CD14-positive monocyte (primary cell): ENCODE measurements at regions not wholly inside any gene's neighbourhood (a gene's known extent, or its start where the extent isn't known, plus 50 kb on each side); places are given as distances from the start of the nearest gene placed in this dataset.

Experiments
- DNase-seq, 3 donors: peaks; one replicate each; pipeline ENCODE4 v3.0.0-alpha.2; 2011 to 2022
- H2AFZ ChIP-seq: 2 replicates; pipeline ENCODE4 v1.6.0; 2012; ENCODE audit warnings: mild to moderate bottlenecking, low read depth, low read length, inconsistent platforms; ENCODE audit not compliant: insufficient read depth, poor library complexity, severe bottlenecking
- H3K27ac ChIP-seq, 2 donors: 1 replicate in 1 of 2; 2 replicates in 1 of 2; pipeline ENCODE4 v1.5.1; 2012 to 2013; ENCODE audit warnings: low read length in 2 of 2, control low read depth in 1 of 2, inconsistent platforms in 1 of 2, low read depth in 1 of 2, mild to moderate bottlenecking in 1 of 2
- H3K27me3 ChIP-seq, 2 donors: one replicate each; pipeline versions ENCODE4 v1.6.0 to v1.6.1; 2011 to 2013; ENCODE audit warnings: low read length in 2 of 2; ENCODE audit not compliant: control insufficient read depth in 2 of 2, insufficient read depth in 2 of 2
- H3K36me3 ChIP-seq, 2 donors: replicated peaks in 1 of 2; 1 replicate in 1 of 2; 2 replicates in 1 of 2; pipeline versions ENCODE4 v1.5.1 to v1.6.1; 2012 to 2013; ENCODE audit warnings: low read length in 2 of 2, control low read depth in 1 of 2, inconsistent platforms in 1 of 2, mild to moderate bottlenecking in 1 of 2; ENCODE audit not compliant: insufficient read depth in 2 of 2, control insufficient read depth in 1 of 2
- H3K4me1 ChIP-seq, 2 donors: 1 replicate in 1 of 2; 2 replicates in 1 of 2; pipeline versions ENCODE4 v1.5.1 to v1.6.1; 2012 to 2013; ENCODE audit warnings: low read length in 2 of 2, control low read depth in 1 of 2, inconsistent platforms in 1 of 2, mild to moderate bottlenecking in 1 of 2, moderate library complexity in 1 of 2; ENCODE audit not compliant: insufficient read depth in 2 of 2, control insufficient read depth in 1 of 2
- H3K4me2 ChIP-seq: replicated peaks from 2 replicates; pipeline ENCODE3; 2012; ENCODE audit warnings: low read length, moderate library complexity, mild to moderate bottlenecking; ENCODE audit not compliant: poor library complexity, severe bottlenecking; ENCODE audit errors: extremely low read depth
- H3K4me3 ChIP-seq, 3 experiments: fragments of 200-600 bp in 1 of 3; sonication (generic) in 1 of 3; replicated peaks in 1 of 3; 1 replicate in 2 of 3; 2 replicates in 1 of 3; pipeline ENCODE4 v1.5.1; 2011 to 2013; ENCODE audit warnings: low read length in 3 of 3, mild to moderate bottlenecking in 3 of 3, control low read depth in 2 of 3, low read depth in 2 of 3, inconsistent platforms in 1 of 3, moderate library complexity in 1 of 3
- H3K79me2 ChIP-seq: 2 replicates; pipeline ENCODE4 v1.6.0; 2012; ENCODE audit warnings: mild to moderate bottlenecking, control low read depth, inconsistent platforms, low read length, moderate library complexity; ENCODE audit not compliant: insufficient read depth
- H3K9ac ChIP-seq: 2 replicates; pipeline ENCODE4 v1.6.0; 2017; ENCODE audit warnings: low read length, mild to moderate bottlenecking; ENCODE audit not compliant: insufficient read depth, poor library complexity, severe bottlenecking
- H3K9me3 ChIP-seq, 2 donors: replicated peaks in 1 of 2; 1 replicate in 1 of 2; 2 replicates in 1 of 2; pipeline versions ENCODE4 v1.5.1 to v1.6.1; 2012 to 2013; ENCODE audit warnings: low read length in 2 of 2, control low read depth in 1 of 2; ENCODE audit not compliant: control insufficient read depth in 1 of 2, insufficient read depth in 1 of 2
- H4K20me1 ChIP-seq: 2 replicates; pipeline ENCODE4 v1.6.0; 2012; ENCODE audit warnings: mild to moderate bottlenecking, low read length, control low read depth, moderate library complexity; ENCODE audit not compliant: insufficient read depth
- H3K27ac Mint-ChIP-seq, 7 donors: one replicate each; pipeline ENCODE4 v1.8.0; 2020; ENCODE audit warnings: mild to moderate bottlenecking in 7 of 7, mixed read lengths in 7 of 7, moderate library complexity in 6 of 7, inconsistent platforms in 2 of 7
- H3K27me3 Mint-ChIP-seq, 3 donors: one replicate each; pipeline ENCODE4 v1.8.0; 2021 to 2022; ENCODE audit warnings: low read depth in 3 of 3, mild to moderate bottlenecking in 3 of 3, mixed read lengths in 3 of 3, moderate library complexity in 3 of 3, inconsistent platforms in 1 of 3
- H3K36me3 Mint-ChIP-seq, 2 donors: one replicate each; pipeline ENCODE4 v1.8.0; 2020; ENCODE audit warnings: mixed read lengths in 2 of 2, inconsistent platforms in 1 of 2, mild to moderate bottlenecking in 1 of 2
- H3K4me1 Mint-ChIP-seq: one replicate; pipeline ENCODE4 v1.8.0; 2020; ENCODE audit warnings: mild to moderate bottlenecking, mixed read lengths
- H3K4me3 Mint-ChIP-seq, 2 donors: one replicate each; pipeline ENCODE4 v1.8.0; 2020; ENCODE audit warnings: mild to moderate bottlenecking in 2 of 2, mixed read lengths in 2 of 2, moderate library complexity in 1 of 2
- H3K9me3 Mint-ChIP-seq, 7 donors: one replicate each; pipeline ENCODE4 v1.8.0; 2020 to 2022; ENCODE audit warnings: mixed read lengths in 7 of 7, mild to moderate bottlenecking in 6 of 7, moderate library complexity in 6 of 7, inconsistent platforms in 2 of 7
- WGBS: methylation state at CpG from one replicate; pipeline ENCODE4 v1.1.5; 2013; ENCODE audit warnings: missing lambda C conversion rate; ENCODE audit not compliant: insufficient coverage; 5-methylcytosine and 5-hydroxymethylcytosine counted together
- intact Hi-C, 2 donors: fragments of 100-400 bp; cut with micrococcal nuclease; formaldehyde crosslinking; loops; one replicate each; pipeline versions ENCODE4 v1.15.0 to v1.15.1; 2023
- TF ChIP-seq, protein P1 (sequence below): fragments of 200-600 bp; IDR thresholded peaks from one replicate; pipeline ENCODE4 v1.8.0; 2022; ENCODE audit warnings: antibody characterized with exemption, mild to moderate bottlenecking

GRCh38 chr7:46321556-46322205 is 400.6 kb upstream of the IGFBP3 start:
- H3K4me1 ChIP-seq: no peaks in the 10 kb centered on the region
- no peaks in the 10 kb centered on the region for H3K4me1 Mint-ChIP-seq
- peaks cover 0 to 11% (median 2%) of the 10 kb centered on the region in 7 donors for H3K9me3 Mint-ChIP-seq
- no peak overlapping the region for H3K4me3 ChIP-seq
- H3K79me2 ChIP-seq: no peaks in the 10 kb centered on the region
- H4K20me1 ChIP-seq: no peaks in the 10 kb centered on the region
- 89% methylated on average over 5 of the region's 11 CpGs for WGBS
- H3K4me2 ChIP-seq: no peak overlapping the region
- no peak overlapping the region for H3K27ac ChIP-seq
- TF ChIP-seq, protein P1, sequence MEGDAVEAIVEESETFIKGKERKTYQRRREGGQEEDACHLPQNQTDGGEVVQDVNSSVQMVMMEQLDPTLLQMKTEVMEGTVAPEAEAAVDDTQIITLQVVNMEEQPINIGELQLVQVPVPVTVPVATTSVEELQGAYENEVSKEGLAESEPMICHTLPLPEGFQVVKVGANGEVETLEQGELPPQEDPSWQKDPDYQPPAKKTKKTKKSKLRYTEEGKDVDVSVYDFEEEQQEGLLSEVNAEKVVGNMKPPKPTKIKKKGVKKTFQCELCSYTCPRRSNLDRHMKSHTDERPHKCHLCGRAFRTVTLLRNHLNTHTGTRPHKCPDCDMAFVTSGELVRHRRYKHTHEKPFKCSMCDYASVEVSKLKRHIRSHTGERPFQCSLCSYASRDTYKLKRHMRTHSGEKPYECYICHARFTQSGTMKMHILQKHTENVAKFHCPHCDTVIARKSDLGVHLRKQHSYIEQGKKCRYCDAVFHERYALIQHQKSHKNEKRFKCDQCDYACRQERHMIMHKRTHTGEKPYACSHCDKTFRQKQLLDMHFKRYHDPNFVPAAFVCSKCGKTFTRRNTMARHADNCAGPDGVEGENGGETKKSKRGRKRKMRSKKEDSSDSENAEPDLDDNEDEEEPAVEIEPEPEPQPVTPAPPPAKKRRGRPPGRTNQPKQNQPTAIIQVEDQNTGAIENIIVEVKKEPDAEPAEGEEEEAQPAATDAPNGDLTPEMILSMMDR: no peak
- no peaks in the 10 kb centered on the region for H3K36me3 Mint-ChIP-seq
- no peak overlapping the region for H3K9ac ChIP-seq
- peaks cover 4 to 7% of the 10 kb centered on the region in 2 donors for H3K9me3 ChIP-seq
- no peaks in the 10 kb centered on the region for H3K36me3 ChIP-seq
- intact Hi-C loops: no loop called here
- no peak for DNase-seq
- H2AFZ ChIP-seq: no peak overlapping the region
- H3K4me3 Mint-ChIP-seq: no peak overlapping the region
- no peaks in the 10 kb centered on the region for H3K27me3 Mint-ChIP-seq
- H3K27me3 ChIP-seq: no peaks in the 10 kb centered on the region
- no peak overlapping the region for H3K27ac Mint-ChIP-seq

DNA sequence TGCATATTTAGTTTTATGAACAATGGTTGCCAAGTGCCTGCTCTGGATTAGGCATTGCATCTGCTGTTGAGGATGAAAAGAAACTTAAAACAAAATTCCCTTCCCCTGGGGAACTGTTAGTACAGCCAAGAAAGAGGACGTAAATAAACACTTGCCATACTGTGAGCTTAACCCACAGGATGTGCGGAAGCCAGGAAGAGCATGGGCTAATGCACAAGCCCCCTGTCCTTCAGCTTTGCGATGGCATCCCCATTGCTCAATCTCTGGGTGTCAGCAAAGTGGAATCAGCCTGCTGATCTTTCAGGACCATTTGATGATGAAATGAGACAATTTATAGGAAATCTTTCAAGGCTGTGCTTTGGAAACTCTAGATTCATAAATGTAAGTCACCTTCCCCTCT is 399.9 kb upstream of the IGFBP3 start:
- Histone ChIP-seq H3K9ac (no peak overlapping the region), H3K4me3 (no peak overlapping the region), H4K20me1 (no peaks in the 10 kb centered on the region), H3K9me3 (peaks cover 4 to 7% of the 10 kb centered on the region in 2 donors), H3K27ac (no peak overlapping the region), H3K4me1 (no peaks in the 10 kb centered on the region), H3K4me2 (no peak overlapping the region), H2AFZ (no peak overlapping the region), H3K36me3 (no peaks in the 10 kb centered on the region), H3K79me2 (no peaks in the 10 kb centered on the region), H3K27me3 (no peaks in the 10 kb centered on the region)
- DNase-seq: no peak
- H3K9me3 Mint-ChIP-seq: peaks cover 0 to 11% (median 2%) of the 10 kb centered on the region in 7 donors
- intact Hi-C loops: no loop called here
- no peaks in the 10 kb centered on the region for H3K36me3 Mint-ChIP-seq
- H3K27me3 Mint-ChIP-seq: no peaks in the 10 kb centered on the region
- no peak overlapping the region for H3K4me3 Mint-ChIP-seq
- TF ChIP-seq, protein P1: no peak
- 75% methylated on average over 3 of the region's 3 CpGs for WGBS
- H3K27ac Mint-ChIP-seq: no peak overlapping the region
- no peaks in the 10 kb centered on the region for H3K4me1 Mint-ChIP-seq
